H1 (cell line): ENCODE measurements at regions not wholly inside any gene's neighbourhood (a gene's known extent, or its start where the extent isn't known, plus 50 kb on each side); places are given as distances from the start of the nearest gene placed in this dataset.

Experiments used
- CHD7 ChIP-seq: fragments of 300-600 bp; sonication (generic); IDR thresholded peaks from 2 replicates; pipeline ENCODE4 v1.7.1; 2012; ENCODE audit warnings: low read length, moderate library complexity, mild to moderate bottlenecking, inconsistent platforms; ENCODE audit not compliant: insufficient replicate concordance
- TAF1 ChIP-seq: IDR thresholded peaks from 2 replicates; pipeline ENCODE4 v1.6.1; 2011; ENCODE audit warnings: mild to moderate bottlenecking, low read depth, low read length
- TBP ChIP-seq: IDR thresholded peaks from 2 replicates; pipeline ENCODE4 v1.6.1; 2011; ENCODE audit warnings: low read depth, low read length, improper control_type of control experiment
- ZNF274 ChIP-seq: IDR thresholded peaks from 2 replicates; pipeline ENCODE4 v1.7.0; 2012; ENCODE audit warnings: low read length, borderline replicate concordance; ENCODE audit errors: extremely low read depth

- TF ChIP-seq CHD7 = no peak
- TF ChIP-seq TBP = no peak
- no peak for TF ChIP-seq ZNF274
- no peak for TF ChIP-seq TAF1
Measured at GRCh38 chr9:108040783-108041182, 551.2 kb upstream of the KLF4 start (continued).
